22Rv1 (cell line): ENCODE measurements at regions not wholly inside any gene's neighbourhood (a gene's known extent, or its start where the extent isn't known, plus 50 kb on each side); places are given as distances from the start of the nearest gene placed in this dataset.

ENCODE experiments used
- H3K27ac ChIP-seq: fragments of 450-650 bp; 2 replicates; pipeline ENCODE4 v1.5.1; 2017
- ZFX ChIP-seq: fragments of 450-650 bp; IDR thresholded peaks from 2 replicates; pipeline ENCODE4 v1.6.1; 2017; ENCODE audit warnings: antibody characterized with exemption, borderline replicate concordance
- TF ChIP-seq, protein P1 (sequence below): fragments of 450-650 bp; IDR thresholded peaks from 2 replicates; pipeline ENCODE4 v1.5.1; 2017; ENCODE audit warnings: mild to moderate bottlenecking

DNA sequence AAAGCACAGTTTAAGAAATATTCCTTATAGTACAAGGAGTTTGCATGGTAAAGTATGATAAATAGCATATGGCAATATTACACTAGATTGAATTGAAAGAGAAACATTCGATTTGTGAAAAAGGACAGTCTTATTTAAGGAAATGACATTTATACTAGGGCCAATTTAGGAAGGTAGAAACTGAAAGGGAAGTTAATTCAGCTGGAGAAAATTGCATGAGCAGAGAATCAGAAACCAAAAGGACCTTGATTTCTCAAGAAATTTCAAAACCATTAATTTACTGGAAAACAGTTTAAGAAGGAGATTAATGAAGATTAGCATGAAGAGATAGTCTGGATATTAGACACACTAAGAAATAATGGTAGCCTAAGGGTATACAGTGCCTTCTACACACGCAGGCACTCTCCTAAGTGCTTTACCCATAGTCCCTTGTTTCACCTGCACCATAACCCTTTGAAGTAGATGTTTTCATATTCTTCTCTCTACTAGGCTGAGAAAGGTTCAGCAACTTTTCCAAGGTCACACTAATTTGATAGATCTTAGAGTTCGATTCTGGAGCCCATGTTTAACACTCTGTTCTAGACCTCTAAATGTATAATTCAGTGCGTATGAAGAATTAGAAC is 259.1 kb upstream of the SLIT2 start:
- no peak overlapping the region for H3K27ac ChIP-seq

DNA sequence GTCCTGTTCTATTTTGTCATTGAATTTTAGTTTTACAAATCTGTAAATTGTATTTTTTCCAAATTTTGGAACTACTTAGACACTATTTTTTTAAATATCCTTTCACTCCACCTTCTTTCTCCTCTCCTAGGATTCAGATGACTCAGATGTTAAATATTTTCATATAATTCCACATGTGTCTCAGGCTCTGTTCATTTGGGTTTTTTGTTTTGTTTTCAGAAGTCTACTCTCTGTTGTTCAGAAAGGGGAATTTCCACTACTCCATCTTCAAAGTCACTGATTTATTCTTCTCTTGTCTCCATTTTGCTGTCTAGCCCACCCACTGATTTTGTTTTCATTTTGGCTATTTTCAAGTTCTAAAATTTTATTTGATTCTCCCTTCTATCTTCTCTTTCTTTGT is 264.0 kb upstream of the SLIT2 start:
- H3K27ac ChIP-seq: no peak overlapping the region
- TF ChIP-seq ZFX: no peak
- TF ChIP-seq, protein P1, sequence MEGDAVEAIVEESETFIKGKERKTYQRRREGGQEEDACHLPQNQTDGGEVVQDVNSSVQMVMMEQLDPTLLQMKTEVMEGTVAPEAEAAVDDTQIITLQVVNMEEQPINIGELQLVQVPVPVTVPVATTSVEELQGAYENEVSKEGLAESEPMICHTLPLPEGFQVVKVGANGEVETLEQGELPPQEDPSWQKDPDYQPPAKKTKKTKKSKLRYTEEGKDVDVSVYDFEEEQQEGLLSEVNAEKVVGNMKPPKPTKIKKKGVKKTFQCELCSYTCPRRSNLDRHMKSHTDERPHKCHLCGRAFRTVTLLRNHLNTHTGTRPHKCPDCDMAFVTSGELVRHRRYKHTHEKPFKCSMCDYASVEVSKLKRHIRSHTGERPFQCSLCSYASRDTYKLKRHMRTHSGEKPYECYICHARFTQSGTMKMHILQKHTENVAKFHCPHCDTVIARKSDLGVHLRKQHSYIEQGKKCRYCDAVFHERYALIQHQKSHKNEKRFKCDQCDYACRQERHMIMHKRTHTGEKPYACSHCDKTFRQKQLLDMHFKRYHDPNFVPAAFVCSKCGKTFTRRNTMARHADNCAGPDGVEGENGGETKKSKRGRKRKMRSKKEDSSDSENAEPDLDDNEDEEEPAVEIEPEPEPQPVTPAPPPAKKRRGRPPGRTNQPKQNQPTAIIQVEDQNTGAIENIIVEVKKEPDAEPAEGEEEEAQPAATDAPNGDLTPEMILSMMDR: no peak

More for the DNA sequence above, 259.1 kb upstream of the SLIT2 start:
- TF ChIP-seq, protein P1: no peak
- TF ChIP-seq ZFX: no peak

DNA sequence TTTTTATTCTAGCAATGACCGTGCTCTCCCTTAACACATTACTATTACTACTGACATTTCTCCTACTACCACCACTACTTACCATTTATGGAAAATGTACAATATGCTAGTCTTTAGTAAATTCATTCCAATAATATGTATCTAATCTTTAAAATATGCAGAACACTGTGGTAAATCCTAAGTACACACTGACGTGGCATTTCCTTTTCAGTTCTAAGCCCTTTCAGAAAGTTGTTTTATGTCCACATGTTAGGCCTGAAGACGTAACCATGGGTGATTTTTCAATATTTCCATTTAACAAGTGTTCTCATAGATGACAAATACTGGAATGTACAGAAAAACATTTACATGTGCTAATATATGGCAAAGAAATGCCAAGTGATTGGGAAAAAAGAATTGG is 268.6 kb upstream of the SLIT2 start:
- TF ChIP-seq, protein P1: no peak
- TF ChIP-seq ZFX: no peak
- H3K27ac ChIP-seq: no peak overlapping the region

DNA sequence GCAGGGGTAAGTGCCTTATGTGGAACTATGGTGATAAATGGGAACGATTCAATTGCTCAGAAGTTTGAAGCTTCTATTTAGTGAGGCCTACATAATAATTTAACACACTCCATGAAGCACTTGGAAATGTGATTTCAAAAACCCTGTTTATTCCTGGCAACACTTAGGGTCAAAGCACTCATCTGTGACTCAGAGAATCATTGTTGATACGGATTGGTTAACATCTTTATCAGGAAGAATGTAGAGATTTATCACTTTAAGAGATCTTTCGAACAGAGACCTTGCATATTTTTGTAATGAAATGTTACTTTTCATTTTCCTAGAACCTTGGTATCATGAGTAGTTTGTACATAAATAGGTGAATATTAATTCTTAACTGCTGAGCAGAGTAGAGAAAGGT is 269.1 kb upstream of the SLIT2 start:
- TF ChIP-seq, protein P1: no peak
- H3K27ac ChIP-seq: no peak overlapping the region

DNA sequence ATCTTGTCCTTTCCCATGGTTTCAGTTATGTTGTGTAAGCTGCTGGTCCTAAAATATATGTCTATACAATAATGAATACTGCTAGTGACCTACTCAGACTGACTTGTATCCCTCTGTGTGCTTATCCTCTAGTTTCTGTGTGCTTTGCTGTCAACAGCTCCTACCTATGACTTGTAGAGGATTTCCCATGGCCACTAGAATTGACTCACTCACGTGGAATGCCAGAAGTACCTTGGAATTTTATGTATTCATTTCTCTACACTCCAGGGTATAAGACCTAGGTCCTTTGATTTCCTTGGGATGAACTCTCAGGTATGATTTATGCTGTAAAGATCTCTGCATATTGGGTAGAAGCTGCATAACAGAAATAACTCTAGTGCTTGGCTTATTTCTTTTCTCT is 279.9 kb upstream of the SLIT2 start:
- TF ChIP-seq, protein P1: no peak
- no peak for TF ChIP-seq ZFX
- H3K27ac ChIP-seq: no peak overlapping the region

DNA sequence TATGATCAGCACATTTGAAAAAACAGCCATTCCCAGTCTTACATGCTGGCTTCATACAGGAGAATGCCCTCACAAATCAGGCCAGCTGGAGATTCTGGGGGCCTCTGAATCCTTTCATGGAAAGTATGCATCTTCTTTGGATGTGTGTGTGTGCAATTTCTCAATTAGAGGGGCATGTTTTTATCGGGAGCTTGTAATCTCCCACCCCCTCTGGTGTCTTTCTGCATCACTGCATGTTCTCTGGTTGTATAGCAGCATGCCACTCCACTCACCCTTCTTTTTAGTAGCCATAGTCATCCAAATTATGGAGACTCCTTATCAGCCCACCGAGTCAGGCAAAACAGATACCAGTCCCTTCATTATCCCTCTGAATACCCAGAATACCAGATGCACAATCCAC is 282.2 kb upstream of the SLIT2 start:
- TF ChIP-seq, protein P1: no peak
- TF ChIP-seq ZFX: no peak
- no peak overlapping the region for H3K27ac ChIP-seq

DNA sequence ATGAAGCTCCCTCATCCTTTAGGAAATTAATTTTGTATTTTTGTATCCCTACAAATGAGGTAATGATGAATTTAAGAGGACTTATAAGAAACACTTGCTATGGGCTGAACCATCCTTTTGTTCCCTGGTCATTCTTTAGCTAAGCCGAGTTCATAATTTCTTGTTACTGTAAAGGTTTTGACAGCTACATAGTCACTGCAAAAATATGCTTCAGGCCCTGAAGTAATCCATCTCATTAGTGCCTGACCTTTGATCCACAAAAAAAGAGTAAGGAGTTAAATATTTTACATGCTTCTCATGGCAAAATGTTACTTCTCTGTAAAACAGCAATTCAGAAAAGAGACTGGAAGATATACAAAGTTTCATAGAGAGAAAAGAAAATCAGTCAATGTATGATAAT is 290.6 kb upstream of the SLIT2 start:
- TF ChIP-seq ZFX: no peak
- TF ChIP-seq, protein P1: no peak
- no peak overlapping the region for H3K27ac ChIP-seq
